HCT116 (cell line): ENCODE measurements at regions not wholly inside any gene's neighbourhood (a gene's known extent, or its start where the extent isn't known, plus 50 kb on each side); places are given as distances from the start of the nearest gene placed in this dataset.
"Not testable (repeated sequence)": the region's sequence is repeated elsewhere in the genome, so short reads cannot be mapped to it uniquely, and the experiment has no call there.

Source experiments
- ATAC-seq: fragments of 200-7000 bp; cut with Tn5 transposase; 2 replicates; pipeline ENCODE4 v1.9.1; 2020; ENCODE audit warnings: mild to moderate bottlenecking, moderate library complexity
- BruUV-seq: library from RNA; stranded (reverse); fragments of 400-500 nt; replicated peaks from 2 replicates; lab custom pipeline; 2021; lab: Mats Ljungman, UMichigan
- CTCF ChIA-PET: fragments of 300-600 bp; sonication (Branson Sonifier 250); formaldehyde crosslinking; loops from one replicate; lab custom pipeline; 2021; ENCODE audit warnings: antibody characterized with exemption; lab: Charles Lee
- POLR2A ChIA-PET: fragments of 300-600, 350-600 bp; sonication (Branson Sonifier 250); formaldehyde crosslinking; loops from one replicate; lab custom pipeline; 2021; ENCODE audit warnings: antibody characterized with exemption; lab: Charles Lee
- RAD21 ChIA-PET, 2 experiments: fragments of 300-600 bp; sonication (Branson Sonifier 250); formaldehyde crosslinking; loops; one replicate each; lab custom pipeline; 2023; ENCODE audit warnings: low total read pairs in 2 of 2; ENCODE audit not compliant: uncharacterized antibody in 2 of 2, unreplicated experiment in 2 of 2, low non-redundant PET in 1 of 2; lab: Charles Lee
- DNase-seq: peaks from one replicate; pipeline ENCODE4 v3.0.0-alpha.2; 2010; ENCODE audit warnings: low read depth, low spot score
- H2AFZ ChIP-seq: fragments of 200-600 bp; shearing (Covaris generic), sonication (generic); 2 replicates; pipeline ENCODE4 v1.6.1; 2017; ENCODE audit warnings: low read depth, mixed run types, mixed read lengths, antibody characterized with exemption, low read length; ENCODE audit not compliant: poor library complexity, severe bottlenecking
- H3K27ac ChIP-seq: 2 replicates; pipeline ENCODE4 v1.5.1; 2012; ENCODE audit warnings: low read depth, low read length
- H3K27me3 ChIP-seq: fragments of 200-600 bp; sonication (generic); 2 replicates; pipeline ENCODE4 v1.6.1; 2016; ENCODE audit warnings: mixed run types, low read length, mixed read lengths; ENCODE audit not compliant: insufficient read depth
- H3K36me3 ChIP-seq, 2 experiments: fragments of 200-500 bp in 1 of 2; fragments of 200-600 bp in 1 of 2; sonication (Bioruptor generic) in 1 of 2; sonication (generic) in 1 of 2; 2 replicates each; pipeline versions ENCODE4 v1.5.1 to v1.6.1; 2014 to 2016; ENCODE audit warnings: low read length in 2 of 2, inconsistent platforms in 1 of 2, mixed read lengths in 1 of 2, mixed run types in 1 of 2; ENCODE audit not compliant: insufficient read depth in 2 of 2, control insufficient read depth in 1 of 2
- H3K4me1 ChIP-seq, 2 experiments: fragments of 200-600 bp in 1 of 2; sonication (generic) in 1 of 2; 2 replicates each; pipeline versions ENCODE4 v1.5.1 to v1.6.1; 2012 to 2017; ENCODE audit warnings: low read length in 2 of 2, inconsistent platforms in 1 of 2, mild to moderate bottlenecking in 1 of 2, mixed read lengths in 1 of 2, mixed run types in 1 of 2, moderate library complexity in 1 of 2; ENCODE audit not compliant: insufficient read depth in 2 of 2, control insufficient read depth in 1 of 2
- H3K4me2 ChIP-seq: fragments of 200-600 bp; sonication (generic); 2 replicates; pipeline ENCODE4 v1.6.1; 2017; ENCODE audit warnings: mixed run types, low read length, mixed read lengths
- H3K4me3 ChIP-seq, 2 experiments: fragments of 200-600 bp in 1 of 2; sonication (generic) in 1 of 2; replicated peaks in 1 of 2; 2 replicates each; pipeline ENCODE4 v1.5.1; 2011 to 2016; ENCODE audit warnings: low read length in 2 of 2, control low read depth in 1 of 2, low read depth in 1 of 2, mild to moderate bottlenecking in 1 of 2, mixed read lengths in 1 of 2, mixed run types in 1 of 2
- H3K79me2 ChIP-seq: fragments of 200-600 bp; sonication (generic); 2 replicates; pipeline ENCODE4 v1.6.1; 2017; ENCODE audit warnings: mild to moderate bottlenecking, mixed run types, low read length, moderate library complexity, mixed read lengths; ENCODE audit not compliant: insufficient read depth
- H3K9ac ChIP-seq: fragments of 200-600 bp; sonication (generic); 2 replicates; pipeline ENCODE4 v1.6.1; 2016; ENCODE audit warnings: low read length, mixed read lengths
- H3K9me2 ChIP-seq: fragments of 200-600 bp; sonication (generic), shearing (Covaris generic); 2 replicates; pipeline ENCODE4 v1.6.1; 2017; ENCODE audit warnings: mixed run types, mild to moderate bottlenecking, moderate library complexity; ENCODE audit not compliant: insufficient read depth
- H3K9me3 ChIP-seq, 2 experiments: fragments of 200-500 bp in 1 of 2; fragments of 200-600 bp in 1 of 2; sonication (Bioruptor generic) in 1 of 2; sonication (generic) in 1 of 2; 2 replicates each; pipeline ENCODE4 v1.6.1; 2014 to 2017; ENCODE audit warnings: low read length in 2 of 2, mixed read lengths in 2 of 2, inconsistent platforms in 1 of 2, low read depth in 1 of 2, mild to moderate bottlenecking in 1 of 2, mixed run types in 1 of 2, moderate library complexity in 1 of 2; ENCODE audit not compliant: control insufficient read depth in 1 of 2, insufficient read depth in 1 of 2
- H4K20me1 ChIP-seq: fragments of 200-600 bp; sonication (generic), shearing (Covaris generic); 2 replicates; pipeline ENCODE4 v1.6.1; 2017; ENCODE audit warnings: mixed run types, mild to moderate bottlenecking, moderate library complexity; ENCODE audit not compliant: insufficient read depth
- CBX3 ChIP-seq: IDR thresholded peaks from 2 replicates; pipeline ENCODE4 v1.6.1; 2012; ENCODE audit warnings: low read depth
- EZH2 ChIP-seq: fragments of 200-600 bp; sonication (generic); IDR thresholded peaks from 2 replicates; pipeline ENCODE4 v1.6.1; 2017; ENCODE audit warnings: antibody characterized with exemption, mixed run types
- SP1 ChIP-seq: IDR thresholded peaks from 2 replicates; pipeline ENCODE4 v1.6.1; 2012; ENCODE audit warnings: low read depth
- intact Hi-C: fragments of 100-400 bp; cut with micrococcal nuclease; formaldehyde crosslinking; loops from 2 replicates; pipeline ENCODE4 v1.10.0; 2022
- TF ChIP-seq, protein P1 (sequence below): IDR thresholded peaks from 2 replicates; pipeline ENCODE4 v1.6.1; 2012

- H3K9me2 ChIP-seq, H3K9me3 ChIP-seq, H2AFZ ChIP-seq, H4K20me1 ChIP-seq, H3K27ac ChIP-seq, intact Hi-C loops, POLR2A ChIA-PET, H3K36me3 ChIP-seq, H3K79me2 ChIP-seq, H3K9ac ChIP-seq, DNase-seq, RAD21 ChIA-PET, BruUV-seq, ATAC-seq, H3K4me1 ChIP-seq, CTCF ChIA-PET, H3K27me3 ChIP-seq: not testable (repeated sequence)
- Histone ChIP-seq H3K4me2 (peak overlapping the region; percentile 73), H3K4me3 (peak overlapping the region; percentile 47 to 57)
Observed at GRCh38 chr7:113263215-113263742, 144.9 kb upstream of the SMIM30 start.

DNA sequence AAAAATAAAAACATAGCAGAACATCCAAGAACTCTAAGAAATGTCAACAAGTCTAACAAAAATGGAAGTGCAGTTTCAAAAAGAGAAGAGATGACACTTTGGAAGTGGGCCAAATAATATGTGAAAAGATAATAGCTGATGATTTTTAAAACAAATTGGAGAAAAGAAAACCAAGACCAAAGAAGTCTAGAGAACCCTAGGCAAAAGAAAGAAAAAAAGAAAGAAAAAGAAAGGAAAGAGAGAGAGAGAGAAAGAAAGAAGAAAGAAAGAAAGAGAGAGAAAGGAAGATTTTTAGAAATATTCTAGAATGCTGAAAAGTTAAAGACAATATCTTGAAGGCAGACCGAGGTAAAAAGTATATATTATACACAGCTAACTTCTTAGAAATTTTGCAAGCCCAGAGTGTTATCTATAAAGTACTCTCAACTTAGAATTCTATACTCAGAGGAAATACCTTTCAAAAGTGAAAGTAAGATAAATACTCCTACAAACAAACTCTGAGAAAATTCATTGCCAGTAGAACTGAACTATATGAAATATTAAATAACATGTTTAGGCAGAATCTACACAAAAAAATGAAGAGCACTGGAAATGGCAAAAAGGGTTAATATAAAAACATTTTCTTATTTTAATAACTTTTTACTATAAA is 138.7 kb upstream of the SMIM30 start:
- no peaks in the 10 kb centered on the region for H3K9me3 ChIP-seq
- ATAC-seq (no peak), DNase-seq (no peak)
- no peak overlapping the region for H3K27ac ChIP-seq
- H3K4me1 ChIP-seq = no peaks in the 10 kb centered on the region
- H3K4me3 ChIP-seq = no peak overlapping the region
- BruUV-seq = no TSS peak
- ChIA-PET CTCF (no interaction called here), POLR2A (no interaction called here), RAD21 (no interaction called here)
- no peaks in the 10 kb centered on the region; the same call in 1 of the 2 replicates for H3K9me2 ChIP-seq
- peak overlapping the region; percentile 17 for H2AFZ ChIP-seq
- no peaks in the 10 kb centered on the region for H3K27me3 ChIP-seq
- TF ChIP-seq EZH2 = no peak
- no peak for TF ChIP-seq SP1
- TF ChIP-seq CBX3 = no peak
- TF ChIP-seq, protein P1, sequence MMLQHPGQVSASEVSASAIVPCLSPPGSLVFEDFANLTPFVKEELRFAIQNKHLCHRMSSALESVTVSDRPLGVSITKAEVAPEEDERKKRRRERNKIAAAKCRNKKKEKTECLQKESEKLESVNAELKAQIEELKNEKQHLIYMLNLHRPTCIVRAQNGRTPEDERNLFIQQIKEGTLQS = no peak
- no peak overlapping the region for H3K4me2 ChIP-seq
- H3K79me2 ChIP-seq = no peaks in the 10 kb centered on the region
- intact Hi-C loops = no loop called here
- no peaks in the 10 kb centered on the region for H4K20me1 ChIP-seq
- no peak overlapping the region for H3K9ac ChIP-seq
- no peaks in the 10 kb centered on the region for H3K36me3 ChIP-seq
